Endothelial cell of umbilical vein (primary cell): ENCODE measurements at regions not wholly inside any gene's neighbourhood (a gene's known extent, or its start where the extent isn't known, plus 50 kb on each side); places are given as distances from the start of the nearest gene placed in this dataset.

Experiments used
- BruUV-seq: library from RNA; stranded (reverse); fragments of 400-500 nt; replicated peaks from 2 replicates; lab custom pipeline; 2021; lab: Mats Ljungman, UMichigan
- CTCF ChIA-PET: fragments of 300-600, 350-600 bp; sonication (Branson Sonifier 250); formaldehyde crosslinking; loops from one replicate; lab custom pipeline; 2021; ENCODE audit warnings: antibody characterized with exemption, inconsistent platforms; lab: Charles Lee
- POLR2A ChIA-PET: fragments of 300-600, 350-600 bp; sonication (Branson Sonifier 250); formaldehyde crosslinking; loops from one replicate; lab custom pipeline; 2021; ENCODE audit warnings: antibody characterized with exemption, inconsistent platforms; lab: Charles Lee
- DNase-seq: peaks from one replicate; pipeline ENCODE4 v3.0.0-alpha.2; 2011; ENCODE audit warnings: low read depth, low spot score
- FAIRE-seq: peaks from 2 replicates; lab custom pipeline; 2011; peaks lifted over from hg19 to GRCh38; lab: Jason Lieb, UNC
- H2AFZ ChIP-seq: 2 replicates; pipeline ENCODE4 v1.6.0; 2012; ENCODE audit warnings: low read depth, low read length, control low read depth, inconsistent platforms
- H3K27ac ChIP-seq: 2 replicates; pipeline ENCODE4 v1.5.1; 2011; ENCODE audit warnings: low read depth, mild to moderate bottlenecking, control low read depth, low read length, moderate library complexity; ENCODE audit not compliant: insufficient read depth
- H3K27me3 ChIP-seq, 2 experiments: 2 replicates each; pipeline versions ENCODE4 v1.6.0 to v1.6.1; 2011; ENCODE audit warnings: low read length in 2 of 2, mixed read lengths in 1 of 2; ENCODE audit not compliant: control insufficient read depth in 2 of 2, insufficient read depth in 2 of 2
- H3K36me3 ChIP-seq, 2 experiments: 2 replicates in 1 of 2; 3 replicates in 1 of 2; pipeline ENCODE4 v1.5.1; 2011; ENCODE audit warnings: low read length in 2 of 2, mild to moderate bottlenecking in 1 of 2, moderate library complexity in 1 of 2; ENCODE audit not compliant: control insufficient read depth in 2 of 2, insufficient read depth in 2 of 2; ENCODE audit errors: extremely low read depth in 1 of 2
- H3K4me1 ChIP-seq: 3 replicates; pipeline ENCODE4 v1.5.1; 2011; ENCODE audit warnings: mild to moderate bottlenecking, low read length; ENCODE audit not compliant: control insufficient read depth, insufficient read depth; ENCODE audit errors: extremely low read depth
- H3K4me2 ChIP-seq: 2 replicates; pipeline ENCODE4 v1.6.1; 2011; ENCODE audit warnings: low read length, control low read depth, mixed read lengths; ENCODE audit not compliant: insufficient read depth
- H3K4me3 ChIP-seq, 3 experiments: fragments of 200-600 bp in 1 of 3; sonication (generic), shearing (Covaris generic) in 1 of 3; replicated peaks in 1 of 3; 2 replicates each; pipeline ENCODE4 v1.5.1; 2011 to 2016; ENCODE audit warnings: control low read depth in 3 of 3, low read length in 3 of 3, mild to moderate bottlenecking in 2 of 3, inconsistent platforms in 1 of 3, low read depth in 1 of 3, moderate library complexity in 1 of 3; ENCODE audit not compliant: insufficient read depth in 1 of 3
- H3K79me2 ChIP-seq: 2 replicates; pipeline ENCODE4 v1.6.0; 2012; ENCODE audit warnings: low read length, inconsistent platforms; ENCODE audit not compliant: control insufficient read depth, insufficient read depth
- H3K9ac ChIP-seq: replicated peaks from 2 replicates; pipeline ENCODE3; 2011; ENCODE audit warnings: low read length, control low read depth; ENCODE audit not compliant: insufficient read depth; ENCODE audit errors: extremely low read depth
- H3K9me1 ChIP-seq: replicated peaks from 3 replicates; pipeline ENCODE4 v1.6.0; 2011; ENCODE audit warnings: mild to moderate bottlenecking, low read length; ENCODE audit not compliant: control insufficient read depth, insufficient read depth; ENCODE audit errors: extremely low read depth
- H3K9me3 ChIP-seq: replicated peaks from 2 replicates; pipeline ENCODE4 v1.5.1; 2012; ENCODE audit warnings: low read length, inconsistent platforms; ENCODE audit not compliant: control insufficient read depth, insufficient read depth
- H4K20me1 ChIP-seq: replicated peaks from 2 replicates; pipeline ENCODE3; 2011; ENCODE audit warnings: mild to moderate bottlenecking, low read length; ENCODE audit not compliant: control insufficient read depth, insufficient read depth; ENCODE audit errors: extremely low read depth
- CTCF ChIP-seq, 2 donors: IDR thresholded peaks; 1 replicate in 1 of 2; 2 replicates in 1 of 2; pipeline ENCODE4 v1.5.1; 2011; ENCODE audit warnings: low read length in 2 of 2, mild to moderate bottlenecking in 2 of 2, moderate library complexity in 2 of 2, control low read depth in 1 of 2, inconsistent platforms in 1 of 2, low read depth in 1 of 2; ENCODE audit not compliant: insufficient read depth in 1 of 2; ENCODE audit errors: extremely low read depth in 1 of 2
- EZH2 ChIP-seq: IDR thresholded peaks from 2 replicates; pipeline ENCODE4 v1.6.1; 2012; ENCODE audit warnings: borderline replicate concordance, low read depth, mild to moderate bottlenecking, moderate library complexity, low read length, inconsistent platforms; ENCODE audit not compliant: severe bottlenecking
- FOS ChIP-seq: IDR thresholded peaks from 2 replicates; pipeline ENCODE4 v1.6.1; 2011; ENCODE audit warnings: mild to moderate bottlenecking, low read length, moderate library complexity, borderline replicate concordance; ENCODE audit not compliant: insufficient read depth
- GATA2 ChIP-seq: IDR thresholded peaks from 2 replicates; pipeline ENCODE4 v1.7.0; 2011; ENCODE audit warnings: low read depth, mild to moderate bottlenecking, moderate library complexity, mixed read lengths, low read length; ENCODE audit not compliant: insufficient read length, insufficient read depth
- JUN ChIP-seq: IDR thresholded peaks from 2 replicates; pipeline ENCODE4 v1.6.1; 2011; ENCODE audit warnings: borderline replicate concordance, low read depth; ENCODE audit not compliant: insufficient read length, insufficient read depth
- MYC ChIP-seq: IDR thresholded peaks from one replicate; pipeline ENCODE4 v1.6.1; 2011; ENCODE audit warnings: mild to moderate bottlenecking, low read depth, low read length
- POLR2A ChIP-seq: IDR thresholded peaks from 2 replicates; pipeline ENCODE4 v1.6.1; 2012; ENCODE audit warnings: low read depth, mild to moderate bottlenecking, control low read depth, low read length
- POLR2AphosphoS5 ChIP-seq: IDR thresholded peaks from 2 replicates; pipeline ENCODE4 v1.6.1; 2012; ENCODE audit warnings: low read depth, mild to moderate bottlenecking, control low read depth, low read length, moderate library complexity; ENCODE audit not compliant: insufficient read depth
- dilution Hi-C: fragments of 300-500 bp; cut with MboI; formaldehyde crosslinking; loops from one replicate; pipeline ENCODE4 v1.15.0; 2019; ENCODE audit warnings: low sequenced_read_pairs; ENCODE audit not compliant: extremely low pct_ligation_motif_present
- intact Hi-C: fragments of 100-400 bp; cut with micrococcal nuclease; formaldehyde crosslinking; loops from one replicate; pipeline ENCODE4 v1.10.0; 2022

- POLR2A ChIA-PET, result no interaction called here
These were observed 76.5 kb upstream of the C1orf21 start for GRCh38 chr1:184310157-184310819.

GRCh38 chr1:184311580-184311979 is 75.2 kb upstream of the C1orf21 start:
- Histone ChIP-seq H3K27me3 (peaks cover 2% of the 10 kb centered on the region in 2 experiments), H3K9me1 (no peaks in the 10 kb centered on the region), H3K9ac (no peak overlapping the region), H2AFZ (no peak overlapping the region), H3K27ac (no peak overlapping the region), H3K79me2 (no peaks in the 10 kb centered on the region), H4K20me1 (no peaks in the 10 kb centered on the region), H3K9me3 (no peaks in the 10 kb centered on the region), H3K36me3 (no peaks in the 10 kb centered on the region), H3K4me1 (no peaks in the 10 kb centered on the region), H3K4me2 (no peak overlapping the region), H3K4me3 (no peak overlapping the region)
- POLR2A ChIA-PET, result no interaction called here
- FAIRE-seq (no peak), DNase-seq (no peak)
- no TSS peak for BruUV-seq
- dilution Hi-C loops (no loop called here), intact Hi-C loops (no loop called here)
- CTCF ChIA-PET, result no interaction called here
- TF ChIP-seq CTCF (IDR thresholded peaks at IDR 0.05; ENCODE audit: extremely low read depth in 1 of 2, insufficient read depth in 1 of 2, low read depth in 1 of 2, low read length in 2 of 2) (no peak), POLR2A (no peak), FOS (no peak), JUN (no peak), MYC (no peak), GATA2 (no peak), EZH2 (no peak)

More at GRCh38 chr1:184310157-184310819, 76.5 kb upstream of the C1orf21 start:
- H3K4me2 ChIP-seq, result no peak overlapping the region
- DNase-seq, result no peak
- dilution Hi-C loops (no loop called here), intact Hi-C loops (no loop called here)
- H3K9me1 ChIP-seq, result no peaks in the 10 kb centered on the region
- H3K27me3 ChIP-seq, result peaks cover 2% of the 10 kb centered on the region in 2 experiments
- no peak for TF ChIP-seq POLR2A
- TF ChIP-seq POLR2AphosphoS5, result no peak
- TF ChIP-seq GATA2, result no peak
- TF ChIP-seq MYC, result no peak
- H3K36me3 ChIP-seq, result no peaks in the 10 kb centered on the region
- no peaks in the 10 kb centered on the region for H4K20me1 ChIP-seq
- no peak overlapping the region for H3K27ac ChIP-seq
- CTCF ChIA-PET, result interaction anchor here (0.9 kb wide), 1 partner anchor 354 kb away, joined by 3 read pairs; no protein-coding TSS in a partner anchor
- no peak overlapping the region for H3K9ac ChIP-seq
- H2AFZ ChIP-seq, result no peak overlapping the region
- no peaks in the 10 kb centered on the region for H3K79me2 ChIP-seq
- FAIRE-seq, result no peak
- BruUV-seq, result no TSS peak
- no peak overlapping the region for H3K4me3 ChIP-seq
- no peaks in the 10 kb centered on the region for H3K4me1 ChIP-seq
- no peaks in the 10 kb centered on the region for H3K9me3 ChIP-seq
